Uterus (tissue), 2 donors: ENCODE measurements at regions not wholly inside any gene's neighbourhood (a gene's known extent, or its start where the extent isn't known, plus 50 kb on each side); places are given as distances from the start of the nearest gene placed in this dataset.

ENCODE experiments used
- CTCF ChIP-seq, 4 experiments: fragments of 200-600 bp in 2 of 4; fragments of 450-650 bp in 2 of 4; sonication (generic) in 2 of 4; IDR thresholded peaks; one replicate each; pipeline ENCODE4 v1.5.1; 2016 to 2019; ENCODE audit warnings: antibody characterized with exemption in 4 of 4, mild to moderate bottlenecking in 2 of 4, moderate library complexity in 1 of 4
- POLR2A ChIP-seq, 2 donors: fragments of 450-650 bp; IDR thresholded peaks; one replicate each; pipeline ENCODE4 v1.6.1; 2016; ENCODE audit warnings: antibody characterized with exemption in 2 of 2, mild to moderate bottlenecking in 1 of 2, moderate library complexity in 1 of 2

- TF ChIP-seq POLR2A (IDR thresholded peaks at IDR 0.05) = no peak
- TF ChIP-seq CTCF (IDR thresholded peaks at IDR 0.05) = no peak
These were observed 929.5 kb downstream of the KCNA4 start for GRCh38 chr11:29087200-29087812.
